Anterior cingulate cortex (tissue), 58 donors: ENCODE measurements at regions not wholly inside any gene's neighbourhood (a gene's known extent, or its start where the extent isn't known, plus 50 kb on each side); places are given as distances from the start of the nearest gene placed in this dataset.
A peak's percentile ranks its signal among the peaks of the same experiment; 100 is the strongest.

Experiments used
- DNase-seq, 58 donors: peaks; one replicate each; lab custom pipeline; 2025; lab: John Stamatoyannopoulos, UW

- no peak for DNase-seq
Observed at GRCh38 chrX:147680251-147680650, 231.5 kb upstream of the FMR1 start.

DNA sequence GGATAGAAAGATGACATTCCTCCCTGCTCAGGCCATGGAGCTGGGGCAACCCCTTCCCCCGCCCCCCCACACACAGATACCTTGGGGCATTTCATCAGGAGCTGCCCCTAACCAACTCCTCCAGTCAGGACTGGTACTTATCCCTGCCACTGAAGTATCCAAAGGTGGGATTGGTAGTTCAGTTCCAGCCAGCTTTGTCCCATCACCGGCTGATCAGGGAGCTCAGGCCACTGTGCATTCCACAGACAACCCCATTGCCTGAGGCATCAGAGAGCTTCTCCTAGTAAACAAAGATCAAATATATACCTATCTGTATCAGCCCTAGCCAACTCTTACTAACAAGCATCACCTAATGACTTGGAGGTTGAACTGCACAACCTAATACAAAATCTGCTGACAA lies 218.2 kb upstream of the FMR1 start:
- no peak for DNase-seq

DNA sequence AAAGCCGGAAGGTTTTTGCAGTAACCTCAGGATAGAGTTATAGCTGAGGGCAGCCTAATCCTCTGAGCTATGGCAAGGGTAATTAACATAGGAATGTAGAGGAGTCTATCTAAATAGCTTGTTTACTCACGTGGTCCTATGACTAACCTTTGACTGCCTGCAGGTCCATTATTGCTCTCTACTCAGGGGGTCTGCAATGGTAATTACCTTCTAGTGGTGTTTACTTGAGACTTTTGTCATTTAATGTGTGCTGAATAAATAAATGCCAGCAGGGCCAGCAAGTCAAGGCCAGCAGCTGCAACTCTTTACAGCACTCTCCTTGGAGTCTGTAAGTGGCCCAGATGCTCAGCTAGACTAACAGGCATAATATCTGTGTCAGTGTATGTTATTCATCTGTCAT lies 212.7 kb upstream of the FMR1 start:
- DNase-seq, result no peak

DNA sequence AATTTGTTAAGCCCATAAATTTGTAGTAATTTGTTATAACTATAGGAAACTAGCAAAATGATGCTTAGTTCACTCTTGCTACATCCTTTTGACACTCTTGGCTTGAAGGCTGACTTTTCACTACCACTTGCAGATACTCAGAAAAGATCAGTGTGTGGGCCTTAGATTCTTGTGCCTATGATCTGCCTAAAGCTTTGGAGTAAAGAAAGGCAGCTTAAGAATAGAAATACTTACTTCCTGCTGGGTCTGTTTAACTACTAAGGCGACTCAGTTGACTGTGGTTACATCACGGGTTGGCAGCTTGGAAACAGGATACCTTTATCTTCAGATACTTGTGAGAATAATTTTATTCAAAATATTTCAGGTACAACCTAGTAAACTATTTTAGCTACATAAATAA lies 201.4 kb upstream of the FMR1 start:
- DNase-seq, result no peak

DNA sequence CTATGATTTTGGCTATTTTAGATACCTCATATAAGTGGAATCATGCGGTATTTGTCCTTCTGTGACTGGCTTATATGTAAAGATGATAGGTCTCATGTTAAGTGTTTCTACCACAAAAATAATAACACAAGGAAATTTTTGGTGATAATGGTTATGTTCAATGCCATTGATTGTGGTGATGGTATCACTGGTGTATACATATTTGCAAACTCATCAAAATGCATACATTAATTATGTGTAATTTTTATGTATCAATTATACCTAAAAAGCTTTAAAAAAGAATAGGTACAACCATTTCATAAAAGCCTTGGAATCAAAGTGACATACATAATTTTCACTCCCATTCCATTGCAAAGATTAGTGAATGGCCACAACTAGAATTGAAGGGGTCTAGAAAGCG lies 178.3 kb upstream of the FMR1 start:
- no peak for DNase-seq

DNA sequence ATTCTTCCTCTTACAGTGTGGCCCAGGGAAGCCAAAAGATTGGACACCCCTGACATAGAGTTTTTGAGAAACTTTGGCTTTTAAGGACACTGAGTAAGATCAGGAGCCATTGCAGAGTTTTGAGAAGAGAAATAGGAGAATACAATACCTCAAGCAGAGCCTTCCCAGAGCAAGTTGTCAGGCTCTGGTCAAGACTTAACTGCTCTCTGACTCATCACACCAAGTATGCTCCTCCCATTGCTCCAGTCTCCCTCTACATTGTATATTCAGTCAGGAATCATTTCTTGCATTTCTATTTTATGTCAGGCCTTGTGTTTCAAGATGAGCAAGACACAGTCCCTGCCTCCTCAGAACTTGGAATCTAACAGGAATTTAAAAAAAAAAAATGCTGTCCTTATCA lies 176.4 kb upstream of the FMR1 start:
- DNase-seq, result no peak

DNA sequence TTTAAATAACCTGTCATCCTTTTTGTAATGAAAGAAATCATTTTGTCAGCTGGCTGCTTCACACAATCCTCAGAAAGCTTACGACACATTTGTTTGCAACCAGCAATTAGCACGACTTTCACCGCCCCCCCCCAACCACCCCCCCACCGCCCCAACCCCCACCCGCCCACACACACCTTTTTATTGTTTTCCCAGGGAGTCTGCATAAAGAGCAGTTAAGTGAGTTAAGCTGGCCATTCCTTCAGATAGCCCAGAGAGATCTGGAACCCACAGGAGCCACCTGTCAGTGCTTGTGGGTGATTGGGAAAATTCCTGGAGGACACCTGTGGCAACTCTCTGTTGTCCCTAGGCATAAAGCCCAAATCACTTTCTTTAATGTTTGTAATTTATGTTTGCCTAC lies 175.7 kb upstream of the FMR1 start:
- DNase-seq, result no peak

- no peak for DNase-seq
Observed at GRCh38 chrX:147737690-147738089, 174.0 kb upstream of the FMR1 start.

GRCh38 chrX:147738265-147738664 lies 173.5 kb upstream of the FMR1 start:
- no peak for DNase-seq

DNA sequence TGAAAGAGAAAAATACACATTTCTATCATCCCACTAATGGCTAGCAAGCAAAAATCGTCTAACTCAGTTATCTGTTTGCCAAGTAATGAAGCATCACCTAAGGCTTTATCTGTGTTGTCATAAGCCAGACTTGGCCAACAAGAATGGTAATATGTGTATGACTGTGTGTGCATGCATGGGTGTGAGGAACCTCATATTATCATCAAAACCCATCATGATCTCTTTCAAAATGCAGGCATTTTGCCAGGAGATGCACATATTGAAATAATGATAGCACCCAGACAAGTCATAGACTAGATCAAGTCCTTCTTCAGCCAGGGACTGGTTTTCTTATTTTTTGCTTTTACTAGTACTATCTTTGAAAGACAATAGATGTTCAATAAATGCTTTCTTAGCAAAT lies 172.5 kb upstream of the FMR1 start:
- DNase-seq, result no peak

DNA sequence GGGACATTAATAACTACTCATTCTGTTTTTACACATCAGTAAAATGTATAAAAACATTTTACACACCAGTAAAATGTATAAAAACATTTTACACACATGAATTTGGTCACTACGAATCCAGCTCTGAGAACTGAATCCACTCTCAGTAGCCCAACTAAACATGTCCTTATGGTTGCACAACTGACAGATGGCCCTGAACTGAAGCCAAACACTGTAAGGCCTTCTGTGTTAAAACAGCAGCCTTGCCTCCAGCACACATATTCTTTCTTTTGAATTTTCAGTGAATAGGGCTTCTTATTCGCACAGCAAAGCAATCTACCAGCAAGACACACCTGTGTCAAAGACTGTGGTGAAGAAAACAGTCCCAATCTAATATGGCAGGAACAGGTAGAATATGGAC lies 169.9 kb upstream of the FMR1 start:
- peak in 1 of 58 donors; percentile 0 for DNase-seq

- no peak for DNase-seq
Observed at GRCh38 chrX:147749308-147749707, 162.4 kb upstream of the FMR1 start.

DNA sequence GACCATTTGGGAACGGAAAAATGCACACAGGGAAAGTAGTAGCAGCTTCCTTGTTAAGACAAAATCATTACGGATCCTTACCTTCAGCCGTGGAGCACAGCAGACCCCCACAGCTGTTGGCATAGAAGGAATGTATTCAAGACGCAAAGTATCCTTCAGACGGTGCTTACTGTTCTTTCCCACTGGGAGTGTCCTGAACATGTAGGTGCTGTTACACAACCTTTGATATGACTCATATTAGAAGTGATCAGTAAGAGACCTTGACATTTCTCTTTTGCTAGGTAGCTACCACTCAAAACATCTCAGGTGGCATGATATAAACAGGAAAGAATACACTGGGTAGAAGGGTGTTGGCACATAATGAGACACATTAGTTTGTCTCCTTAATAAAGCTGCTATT lies 154.0 kb upstream of the FMR1 start:
- no peak for DNase-seq

- DNase-seq, result no peak
Observed at GRCh38 chrX:147763131-147763530, 148.6 kb upstream of the FMR1 start.

GRCh38 chrX:147764868-147765267 lies 146.9 kb upstream of the FMR1 start:
- no peak for DNase-seq

DNA sequence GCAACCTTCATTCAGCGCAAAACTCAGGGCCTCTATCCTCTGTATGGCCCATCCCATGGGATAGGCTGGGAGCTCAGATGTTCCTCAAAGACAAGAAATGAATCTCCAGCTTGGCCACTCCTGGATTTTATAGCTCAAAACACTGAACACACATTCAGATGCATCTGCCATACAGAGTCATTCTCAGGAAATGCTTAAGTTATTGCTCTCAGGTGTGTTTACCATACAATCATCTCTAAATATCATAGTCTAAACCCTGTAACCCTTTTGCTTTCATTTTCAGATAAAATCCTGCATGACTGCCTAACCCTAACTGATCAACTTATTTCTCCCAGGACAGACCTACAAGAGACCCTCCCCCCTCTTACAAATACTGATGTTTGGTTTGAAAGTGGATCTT lies 140.9 kb upstream of the FMR1 start:
- DNase-seq, result no peak

- no peak for DNase-seq
Observed at GRCh38 chrX:147776988-147777387, 134.7 kb upstream of the FMR1 start.

- no peak for DNase-seq
Observed at GRCh38 chrX:147779173-147779572, 132.5 kb upstream of the FMR1 start.

GRCh38 chrX:147781844-147782243 lies 129.9 kb upstream of the FMR1 start:
- no peak for DNase-seq

GRCh38 chrX:147788641-147789350 lies 122.9 kb upstream of the FMR1 start:
- DNase-seq, result no peak

- no peak for DNase-seq
Observed at GRCh38 chrX:147800663-147801062, 111.1 kb upstream of the FMR1 start.

DNA sequence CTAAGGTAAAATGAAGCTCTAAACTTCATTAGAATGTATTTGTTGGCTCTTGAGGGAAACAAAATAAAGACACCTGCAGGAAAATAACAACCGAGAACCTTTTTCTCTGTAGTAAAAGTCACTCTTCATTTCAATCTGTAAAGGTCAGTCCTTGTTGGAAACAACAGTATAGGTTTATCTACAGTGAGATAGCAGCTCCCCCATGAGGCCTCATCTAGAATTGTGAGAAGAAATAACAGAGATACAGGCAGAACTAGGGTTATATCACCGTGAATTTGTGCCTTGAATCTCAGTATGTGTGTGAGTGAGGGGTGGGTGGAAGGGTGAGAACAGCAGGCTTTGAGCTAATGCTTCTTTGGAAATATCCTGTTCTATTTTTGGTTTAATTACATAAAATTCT lies 107.8 kb upstream of the FMR1 start:
- DNase-seq, result peak in 4 of 58 donors; percentile 0 to 3 (median 0)

DNA sequence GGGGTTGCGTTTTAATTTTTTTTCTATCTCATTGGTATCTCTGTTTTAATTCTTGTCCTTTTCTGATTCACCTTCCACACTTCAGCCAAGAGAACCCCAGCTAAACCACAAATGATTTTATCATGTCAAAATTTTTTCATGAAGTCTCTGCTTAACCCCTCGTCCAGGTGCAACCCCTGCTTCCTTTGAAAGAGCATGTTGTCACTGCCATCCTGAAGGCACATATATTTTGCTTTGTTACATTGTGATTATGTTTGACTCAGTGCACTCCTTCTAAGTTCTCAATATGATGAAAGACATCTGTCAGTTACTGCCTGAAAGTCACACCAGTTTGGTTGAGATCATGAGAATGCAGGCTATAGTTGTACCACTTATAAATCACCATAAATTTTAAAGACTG lies 99.9 kb upstream of the FMR1 start:
- no peak for DNase-seq
